CD1c-positive myeloid dendritic cell (primary cell): ENCODE measurements at regions not wholly inside any gene's neighbourhood (a gene's known extent, or its start where the extent isn't known, plus 50 kb on each side); places are given as distances from the start of the nearest gene placed in this dataset.
"Not testable (repeated sequence)": the region's sequence is repeated elsewhere in the genome, so short reads cannot be mapped to it uniquely, and the experiment has no call there.

ENCODE experiments used
- DNase-seq: peaks from one replicate; pipeline ENCODE4 v3.0.0-alpha.2; 2016; ENCODE audit errors: extremely low spot score

- DNase-seq: no peak
Observed at GRCh38 chr2:52314231-52314630, 1282.3 kb upstream of the NRXN1 start.

- DNase-seq: no peak
Observed at GRCh38 chr2:52312486-52312885, 1280.6 kb upstream of the NRXN1 start.

- DNase-seq: no peak
Observed at GRCh38 chr2:52311862-52312261, 1279.9 kb upstream of the NRXN1 start.

GRCh38 chr2:52308156-52308555, 1276.2 kb upstream of the NRXN1 start:
- no peak for DNase-seq

- no peak for DNase-seq
Observed at GRCh38 chr2:52294628-52295027, 1262.7 kb upstream of the NRXN1 start.

- DNase-seq: no peak
Observed at GRCh38 chr2:52292801-52293200, 1260.9 kb upstream of the NRXN1 start.

GRCh38 chr2:52289741-52290140, 1257.8 kb upstream of the NRXN1 start:
- DNase-seq: no peak

- no peak for DNase-seq
Observed at GRCh38 chr2:52288596-52288995, 1256.7 kb upstream of the NRXN1 start.

- DNase-seq: no peak
Observed at GRCh38 chr2:52269696-52270485, 1238.0 kb upstream of the NRXN1 start.

- no peak for DNase-seq
Observed at GRCh38 chr2:52264911-52265310, 1233.0 kb upstream of the NRXN1 start.

GRCh38 chr2:52264488-52264887, 1232.6 kb upstream of the NRXN1 start:
- DNase-seq: no peak

- DNase-seq: no peak
Observed at GRCh38 chr2:52260904-52261303, 1229.0 kb upstream of the NRXN1 start.

GRCh38 chr2:52258967-52259366, 1227.0 kb upstream of the NRXN1 start:
- not testable (repeated sequence) for DNase-seq

GRCh38 chr2:52258038-52258437, 1226.1 kb upstream of the NRXN1 start:
- no peak for DNase-seq

GRCh38 chr2:52253416-52253980, 1221.6 kb upstream of the NRXN1 start:
- DNase-seq: no peak

- DNase-seq: no peak
Observed at GRCh38 chr2:52238782-52239181, 1206.8 kb upstream of the NRXN1 start.

GRCh38 chr2:52222128-52222527, 1190.2 kb upstream of the NRXN1 start:
- no peak for DNase-seq

GRCh38 chr2:52220393-52220792, 1188.5 kb upstream of the NRXN1 start:
- DNase-seq: no peak

GRCh38 chr2:52210611-52211010, 1178.7 kb upstream of the NRXN1 start:
- DNase-seq: no peak

- no peak for DNase-seq
Observed at GRCh38 chr2:52210161-52210560, 1178.2 kb upstream of the NRXN1 start.

- DNase-seq: no peak
Observed at GRCh38 chr2:52194342-52194741, 1162.4 kb upstream of the NRXN1 start.

- DNase-seq: no peak
Observed at GRCh38 chr2:52193804-52194203, 1161.9 kb upstream of the NRXN1 start.

- DNase-seq: no peak
Observed at GRCh38 chr2:52192656-52193055, 1160.7 kb upstream of the NRXN1 start.

GRCh38 chr2:52181080-52181479, 1149.1 kb upstream of the NRXN1 start:
- DNase-seq: no peak
